ENCODE measurements at regions not wholly inside any gene's neighbourhood (a gene's known extent, or its start where the extent isn't known, plus 50 kb on each side); places are given as distances from the start of the nearest gene placed in this dataset.

- TF ChIP-seq POLR2A (IDR thresholded peaks at IDR 0.05) (no peak), POLR2AphosphoS5 (IDR thresholded peaks at IDR 0.05) (no peak), EP300 (IDR thresholded peaks at IDR 0.05; ENCODE audit: low read depth) (no peak), CTCF (IDR thresholded peaks at IDR 0.05) (no peak)
- in situ Hi-C loops (cut with MboI; ENCODE audit: low pct_ligation_motif_present in 1 of 4, low pct_unique_long_range_greater_than_20kb in 1 of 4, low sequenced_read_pairs in 3 of 4) = no loop called here
- DNase-seq = no peak
- intact Hi-C loops (cut with DNase I; ENCODE audit: low total_unique reads) = no loop called here
- H3K4me3 ChIP-seq = no peak overlapping the region
- H3K9me3 ChIP-seq = no peaks in the 10 kb centered on the region
- no peaks in the 10 kb centered on the region for H3K4me1 ChIP-seq
- H3K36me3 ChIP-seq = no peaks in the 10 kb centered on the region
- WGBS, 2 donors (ENCODE audit: low coverage in 1 of 2) = 69 to 91% methylated on average over 1 to 2 of the region's 2 CpGs
- no peak overlapping the region for H3K27ac ChIP-seq
- no peaks in the 10 kb centered on the region for H3K27me3 ChIP-seq
These were observed 186.6 kb upstream of the RORA start for GRCh38 chr15:61415617-61416120.

GRCh38 chr15:61411902-61412510 is 182.9 kb upstream of the RORA start:
- H3K36me3 ChIP-seq = no peaks in the 10 kb centered on the region
- H3K27me3 ChIP-seq = no peaks in the 10 kb centered on the region
- no peak for DNase-seq
- H3K27ac ChIP-seq = no peak overlapping the region
- H3K4me3 ChIP-seq = no peak overlapping the region
- TF ChIP-seq POLR2AphosphoS5 (IDR thresholded peaks at IDR 0.05) (no peak), POLR2A (IDR thresholded peaks at IDR 0.05) (no peak), CTCF (IDR thresholded peaks at IDR 0.05) (no peak), EP300 (IDR thresholded peaks at IDR 0.05; ENCODE audit: low read depth) (no peak)
- no peaks in the 10 kb centered on the region for H3K9me3 ChIP-seq
- WGBS, 2 donors (ENCODE audit: low coverage in 1 of 2) = 10 to 17% methylated on average over 2 to 3 of the region's 3 CpGs
- intact Hi-C loops (cut with DNase I; ENCODE audit: low total_unique reads) (no loop called here), in situ Hi-C loops (cut with MboI; ENCODE audit: low pct_ligation_motif_present in 1 of 4, low pct_unique_long_range_greater_than_20kb in 1 of 4, low sequenced_read_pairs in 3 of 4) (no loop called here)
- no peaks in the 10 kb centered on the region for H3K4me1 ChIP-seq

- no peak overlapping the region for H3K27ac ChIP-seq
- in situ Hi-C loops (cut with MboI; ENCODE audit: low pct_ligation_motif_present in 1 of 4, low pct_unique_long_range_greater_than_20kb in 1 of 4, low sequenced_read_pairs in 3 of 4) = no loop called here
- TF ChIP-seq POLR2A (IDR thresholded peaks at IDR 0.05) = no peak
- TF ChIP-seq CTCF (IDR thresholded peaks at IDR 0.05) = no peak
- no peak for TF ChIP-seq POLR2AphosphoS5 (IDR thresholded peaks at IDR 0.05)
- no peak for TF ChIP-seq EP300 (IDR thresholded peaks at IDR 0.05; ENCODE audit: low read depth)
These were observed 181.6 kb upstream of the RORA start for GRCh38 chr15:61410662-61411061.

GRCh38 chr15:61404567-61404966 is 175.5 kb upstream of the RORA start:
- DNase-seq = no peak
- no peak overlapping the region for H3K27ac ChIP-seq
- no peaks in the 10 kb centered on the region for H3K9me3 ChIP-seq
- H3K4me3 ChIP-seq = no peak overlapping the region
- intact Hi-C loops (cut with DNase I; ENCODE audit: low total_unique reads) = no loop called here
- 91 to 100% methylated on average over 1 to 2 of the region's 2 CpGs for WGBS, 2 donors (ENCODE audit: low coverage in 1 of 2)
- in situ Hi-C loops (cut with MboI; ENCODE audit: low pct_ligation_motif_present in 1 of 4, low pct_unique_long_range_greater_than_20kb in 1 of 4, low sequenced_read_pairs in 3 of 4) = no loop called here
- no peak for TF ChIP-seq EP300 (IDR thresholded peaks at IDR 0.05; ENCODE audit: low read depth)
- TF ChIP-seq POLR2AphosphoS5 (IDR thresholded peaks at IDR 0.05) = no peak
- no peak for TF ChIP-seq CTCF (IDR thresholded peaks at IDR 0.05)
- TF ChIP-seq POLR2A (IDR thresholded peaks at IDR 0.05) = no peak
- H3K36me3 ChIP-seq = no peaks in the 10 kb centered on the region
- H3K27me3 ChIP-seq = no peaks in the 10 kb centered on the region
- no peaks in the 10 kb centered on the region for H3K4me1 ChIP-seq

More at GRCh38 chr15:61410662-61411061, 181.6 kb upstream of the RORA start:
- Histone ChIP-seq H3K27me3 (no peaks in the 10 kb centered on the region), H3K4me3 (no peak overlapping the region), H3K36me3 (no peaks in the 10 kb centered on the region), H3K4me1 (no peaks in the 10 kb centered on the region), H3K9me3 (no peaks in the 10 kb centered on the region)
- intact Hi-C loops (cut with DNase I; ENCODE audit: low total_unique reads) = no loop called here
- no peak for DNase-seq
- 82 to 83% methylated on average over 2 of the region's 2 CpGs for WGBS, 2 donors (ENCODE audit: low coverage in 1 of 2)
